Activated CD8-positive, alpha-beta memory T cell treated with anti-CD3 and anti-CD28 coated beads, Interleukin-2, amount 50 U/mL, for 48 hours (primary cell): ENCODE measurements at regions not wholly inside any gene's neighbourhood (a gene's known extent, or its start where the extent isn't known, plus 50 kb on each side); places are given as distances from the start of the nearest gene placed in this dataset.

Experiments used
- DNase-seq: peaks from one replicate; pipeline ENCODE4 v3.0.0-alpha.2; 2020

DNA sequence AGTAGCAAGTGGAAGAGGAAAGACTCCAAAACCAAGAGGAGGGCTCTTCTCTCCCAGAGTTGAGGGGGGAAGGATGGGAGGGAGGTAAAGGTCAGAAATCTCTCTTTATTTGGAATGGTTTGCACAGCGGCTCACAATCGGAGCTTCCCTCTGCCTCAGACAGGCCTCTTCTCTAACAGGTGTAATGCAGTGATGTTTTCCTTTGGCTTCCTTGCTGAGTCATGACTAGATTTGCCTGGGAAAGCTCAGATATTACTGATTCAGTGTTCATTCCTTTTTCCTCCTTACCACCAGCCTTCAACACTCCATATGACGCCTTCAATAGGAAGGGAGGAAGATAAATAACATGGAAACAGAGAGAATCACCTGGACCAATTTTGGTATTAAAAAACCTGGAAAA is 136.6 kb downstream of the RNF152 start:
- no peak for DNase-seq

DNA sequence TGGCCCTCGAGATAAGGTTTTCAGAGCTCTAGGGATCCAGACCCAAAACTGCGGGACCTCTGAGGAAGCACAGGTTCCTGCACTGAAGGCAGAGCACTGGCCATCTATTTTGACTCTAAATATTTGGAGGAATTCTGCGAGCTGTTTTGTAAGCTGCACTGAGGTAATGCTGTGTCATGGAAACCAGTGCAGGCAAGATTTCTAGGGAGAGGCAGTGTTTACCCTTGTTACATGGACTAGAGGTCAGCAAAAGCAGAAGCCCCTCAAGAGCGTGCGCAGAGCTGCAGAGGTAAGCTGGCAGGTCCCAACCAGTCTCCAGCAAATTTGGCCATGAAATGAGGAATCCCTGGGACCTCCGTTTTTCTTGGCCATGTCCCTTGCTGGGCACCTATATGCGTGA is 137.3 kb downstream of the RNF152 start:
- no peak for DNase-seq

DNA sequence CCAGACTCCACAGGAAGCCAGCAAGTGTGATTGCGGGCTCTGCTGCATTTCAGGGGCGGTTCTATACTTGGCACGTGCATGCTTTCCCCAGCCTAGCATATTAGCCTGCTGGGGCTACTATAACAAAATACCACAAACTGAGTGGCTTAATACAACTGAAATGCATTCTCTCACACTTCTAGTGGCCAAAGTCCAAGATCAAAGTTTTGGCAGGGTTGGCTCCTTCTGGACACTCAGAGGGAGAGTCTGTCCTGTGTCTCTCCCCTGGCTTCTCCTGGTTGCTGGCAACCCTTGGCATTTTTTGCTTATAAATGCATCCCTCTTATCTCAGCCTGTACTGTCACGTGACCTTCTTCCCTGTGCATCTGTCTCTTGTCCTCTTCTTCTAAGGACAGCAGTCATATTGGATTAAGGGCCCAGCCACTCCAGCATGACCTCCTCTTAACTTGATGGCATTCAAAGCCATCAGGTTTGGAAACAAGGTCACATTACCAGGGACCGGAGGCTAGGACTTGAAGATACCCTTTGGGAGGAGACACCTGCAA is 138.7 kb downstream of the RNF152 start:
- no peak for DNase-seq

DNA sequence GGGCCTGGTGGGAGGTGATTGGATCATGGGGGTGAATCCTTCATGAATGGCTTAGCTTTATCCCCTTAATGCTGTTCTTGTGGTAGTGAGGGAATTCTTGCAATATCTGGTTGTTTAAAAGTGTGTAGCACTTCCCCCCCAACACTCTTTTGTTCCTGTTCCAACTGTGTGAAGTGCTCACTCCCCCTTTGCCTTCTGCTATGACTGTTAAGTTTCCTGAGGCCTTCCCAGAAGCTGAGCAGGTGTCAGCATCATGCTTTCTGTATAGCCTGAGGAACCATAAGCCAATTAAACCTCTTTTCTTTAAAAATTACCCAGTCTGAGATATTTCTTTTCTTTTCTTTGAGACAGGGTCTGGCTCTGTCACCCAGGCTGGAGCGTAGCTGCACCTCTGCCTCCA is 139.4 kb downstream of the RNF152 start:
- DNase-seq: no peak

DNA sequence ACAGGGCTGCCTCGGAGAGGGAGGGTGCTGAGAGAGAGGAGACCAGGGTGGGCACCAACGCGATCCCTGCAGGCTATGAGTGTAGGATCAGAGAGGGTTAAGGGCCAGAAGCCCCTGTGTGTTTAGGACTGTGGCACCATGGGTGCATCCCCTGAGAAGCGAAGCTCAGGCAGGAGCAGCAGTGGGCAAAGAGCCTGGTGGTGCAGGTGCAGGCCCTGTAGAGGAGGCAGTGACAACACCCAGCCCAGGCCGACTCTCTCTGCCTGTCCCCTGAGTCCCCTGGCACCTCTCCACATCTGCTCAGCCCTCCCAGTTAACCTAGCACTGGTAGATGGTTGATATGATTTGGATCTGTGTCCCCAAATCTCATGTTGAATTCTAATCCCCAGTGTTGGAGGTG is 139.8 kb downstream of the RNF152 start:
- DNase-seq: no peak

DNA sequence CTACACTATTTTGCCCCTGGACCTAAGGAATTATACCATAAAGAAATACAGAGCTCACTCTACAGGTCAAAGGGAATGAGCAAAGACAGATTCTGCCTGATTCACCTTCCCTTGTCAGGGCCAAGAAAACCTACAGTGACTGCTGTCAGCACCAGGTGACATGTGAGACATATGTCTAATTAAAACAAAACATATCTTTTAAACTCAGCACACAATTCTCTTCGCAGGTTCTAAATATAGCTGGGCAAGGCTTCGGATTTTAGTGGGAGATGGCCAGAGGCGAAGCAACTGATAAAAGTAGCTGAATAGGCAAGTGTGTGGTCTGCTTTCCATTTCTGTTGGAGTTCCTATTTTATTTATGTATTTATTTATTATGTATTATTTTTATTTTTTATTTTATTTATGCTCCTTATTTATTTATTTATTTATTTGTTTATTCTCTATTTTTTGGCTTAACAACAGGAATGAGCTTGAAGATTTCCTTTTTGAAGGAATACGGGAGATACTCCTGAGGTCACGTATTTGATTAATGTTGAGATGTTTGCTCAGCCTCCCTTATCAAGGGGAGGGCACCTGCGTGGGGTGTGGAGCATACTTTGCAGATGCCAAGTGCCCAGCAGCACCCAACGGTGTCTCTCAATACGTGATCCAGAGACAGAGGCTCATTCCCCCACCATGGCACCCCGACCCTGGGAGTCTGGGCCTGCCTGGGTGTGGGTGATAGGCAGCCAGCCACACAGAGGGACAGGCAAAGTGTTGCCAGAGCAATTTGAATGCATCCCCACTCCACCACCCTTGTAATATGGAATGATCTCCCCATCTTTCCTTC is 141.8 kb downstream of the RNF152 start:
- no peak for DNase-seq

DNA sequence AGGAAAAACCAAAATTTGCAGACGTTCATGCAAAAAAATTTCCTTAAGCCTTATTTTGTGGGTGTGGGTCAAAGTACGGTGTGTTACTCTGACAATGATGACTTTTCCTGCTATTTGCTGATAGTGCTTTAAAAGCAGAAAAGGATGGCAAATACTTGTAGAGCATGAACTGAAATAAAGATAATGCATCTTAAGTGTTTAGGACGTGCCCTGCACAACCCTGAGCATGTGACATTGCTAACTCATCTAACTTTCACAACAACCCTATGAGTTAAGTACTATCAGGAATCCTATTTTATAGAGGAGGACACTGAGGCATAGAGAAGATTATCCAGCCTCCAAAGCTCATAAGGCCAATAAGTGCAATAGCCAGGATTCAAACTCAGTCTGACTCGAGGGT is 143.3 kb downstream of the RNF152 start:
- DNase-seq: no peak

DNA sequence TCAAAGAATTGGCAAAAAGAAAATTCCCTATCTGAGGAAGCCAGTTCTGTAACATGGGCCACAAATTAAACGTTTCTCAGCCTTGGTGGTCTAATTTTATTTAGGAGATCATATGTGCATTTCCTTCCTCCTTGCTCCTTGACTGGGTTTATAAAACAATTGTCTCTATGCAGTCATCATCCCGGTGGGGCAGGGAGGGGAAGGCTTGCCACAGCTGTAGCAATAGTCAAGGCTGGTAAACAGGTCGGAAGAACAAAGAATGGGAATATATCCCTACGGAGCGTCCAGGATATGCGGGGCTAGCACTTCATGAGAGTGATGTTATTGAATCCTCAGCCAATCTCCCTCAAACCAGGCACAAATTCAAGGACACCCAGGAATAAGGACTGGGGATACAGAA is 143.8 kb downstream of the RNF152 start:
- no peak for DNase-seq

DNA sequence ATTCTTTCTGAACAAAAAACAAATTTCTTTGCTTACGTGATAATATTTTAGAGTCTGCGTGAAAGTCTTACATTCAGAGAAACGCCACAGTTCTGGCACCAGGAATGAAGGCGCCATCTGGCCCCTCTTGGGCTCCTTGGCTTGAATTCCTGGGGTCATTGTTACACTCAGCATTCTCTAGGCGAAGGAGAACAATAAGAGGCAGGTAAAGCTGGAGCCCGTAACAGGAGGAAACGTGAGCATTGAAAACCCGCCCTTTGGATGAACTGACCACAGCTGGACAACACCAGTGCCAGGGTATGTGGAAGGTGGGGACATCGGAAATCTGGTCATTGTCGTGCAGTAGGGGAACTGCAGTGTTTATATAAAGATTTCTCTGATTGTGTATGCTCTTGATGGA is 144.8 kb downstream of the RNF152 start:
- no peak for DNase-seq

DNA sequence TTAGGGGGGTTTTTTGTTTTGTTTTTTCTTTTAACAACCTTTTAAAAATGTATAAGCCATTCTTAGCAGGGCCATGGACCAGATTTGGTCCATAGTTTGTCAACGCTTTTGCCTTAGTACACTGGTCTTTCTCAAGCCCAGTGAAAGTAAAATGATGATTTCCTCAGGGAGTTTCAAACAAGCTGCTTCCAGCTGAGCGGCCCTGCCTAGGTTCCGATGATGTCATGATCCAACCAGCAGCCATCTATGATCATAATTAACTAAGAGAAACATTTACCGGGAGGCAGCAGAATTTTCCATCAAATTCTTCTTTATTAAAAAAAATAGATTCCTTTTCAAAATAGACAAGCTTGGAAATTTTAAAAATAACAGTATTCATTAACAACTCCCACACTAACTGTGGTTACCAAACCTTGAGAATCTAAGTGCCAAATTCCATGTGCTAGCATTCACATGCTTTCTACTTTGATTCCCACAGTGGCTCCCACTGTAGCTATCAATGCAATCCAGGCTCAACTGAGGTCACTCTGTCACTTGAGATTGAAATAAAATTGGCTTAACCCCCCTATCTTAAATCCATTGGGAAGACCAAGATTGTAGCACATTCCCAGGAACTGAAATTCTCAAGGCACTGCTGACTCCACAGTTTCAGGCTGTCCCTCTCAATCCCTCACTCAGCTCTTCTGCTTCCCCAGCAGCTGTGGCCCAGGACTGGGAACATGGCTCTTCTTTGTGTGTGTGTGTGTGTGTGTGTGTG is 148.9 kb downstream of the RNF152 start:
- DNase-seq: no peak

DNA sequence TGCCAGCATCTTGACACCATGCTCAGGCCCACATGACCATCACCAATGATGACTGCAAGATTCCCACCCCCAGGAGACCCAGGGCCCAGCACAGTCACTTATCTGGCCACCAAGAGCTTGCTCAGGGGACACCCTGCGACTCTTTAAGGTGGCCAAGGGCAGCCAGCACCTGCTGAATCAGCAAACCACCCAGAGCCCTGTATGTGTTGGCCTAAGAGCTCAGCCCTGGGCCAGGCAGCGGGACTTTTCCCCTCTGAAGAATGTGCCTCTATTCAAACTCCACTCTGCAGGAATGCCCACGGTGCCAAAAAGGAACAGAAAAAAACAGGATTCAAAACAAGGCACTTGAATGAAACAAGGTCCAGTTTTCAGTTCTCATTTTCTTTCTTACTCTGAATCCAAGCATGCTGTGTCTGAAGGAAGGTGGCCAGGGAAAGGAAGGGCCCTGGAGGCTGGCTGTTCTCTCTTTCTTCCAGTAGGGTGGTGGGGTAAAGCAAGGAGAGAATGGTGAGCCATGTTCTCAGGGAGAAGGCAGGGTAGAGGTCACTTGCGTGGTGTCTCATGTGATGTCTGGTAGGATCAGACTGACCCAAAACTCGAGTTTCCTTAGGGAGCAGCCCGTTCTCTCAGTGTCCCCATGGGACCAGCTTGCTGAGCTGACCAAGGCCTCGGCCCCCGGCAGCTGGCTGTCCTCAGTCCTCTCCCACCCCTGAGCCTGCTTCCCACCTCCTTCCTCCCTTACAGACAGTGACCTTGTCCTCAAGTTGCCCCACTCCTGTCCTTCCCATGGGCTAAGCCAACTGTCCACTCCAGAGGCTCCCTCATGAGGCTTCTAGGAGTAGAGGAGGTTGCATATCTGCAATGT is 150.0 kb downstream of the RNF152 start:
- DNase-seq: no peak

DNA sequence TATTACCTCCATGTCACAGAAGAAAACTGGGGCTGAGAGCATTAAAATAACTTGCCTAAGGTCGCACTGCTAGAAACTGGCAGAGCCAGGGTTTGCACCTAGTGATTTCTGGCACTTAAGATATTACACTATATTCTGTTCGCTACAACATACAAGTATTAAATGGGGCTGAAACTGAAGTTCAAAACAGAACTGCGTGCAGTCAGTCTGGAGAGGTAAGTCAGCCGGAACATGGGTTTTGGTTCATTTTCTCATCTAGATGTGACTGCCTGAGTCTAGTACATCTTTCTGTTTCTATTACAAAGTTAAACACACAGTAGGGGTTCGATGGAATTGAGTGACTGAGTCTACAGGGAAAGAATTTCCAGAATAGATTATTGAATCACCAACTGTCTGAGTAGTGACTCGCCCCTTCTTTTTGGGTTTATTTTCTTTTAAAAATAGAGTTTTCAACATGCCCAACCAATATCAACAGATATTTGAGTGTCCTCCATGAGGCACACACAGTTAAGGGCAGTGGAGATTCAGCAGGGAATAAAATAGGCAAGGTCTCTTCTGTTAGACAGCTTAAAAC is 150.8 kb downstream of the RNF152 start:
- DNase-seq: no peak

DNA sequence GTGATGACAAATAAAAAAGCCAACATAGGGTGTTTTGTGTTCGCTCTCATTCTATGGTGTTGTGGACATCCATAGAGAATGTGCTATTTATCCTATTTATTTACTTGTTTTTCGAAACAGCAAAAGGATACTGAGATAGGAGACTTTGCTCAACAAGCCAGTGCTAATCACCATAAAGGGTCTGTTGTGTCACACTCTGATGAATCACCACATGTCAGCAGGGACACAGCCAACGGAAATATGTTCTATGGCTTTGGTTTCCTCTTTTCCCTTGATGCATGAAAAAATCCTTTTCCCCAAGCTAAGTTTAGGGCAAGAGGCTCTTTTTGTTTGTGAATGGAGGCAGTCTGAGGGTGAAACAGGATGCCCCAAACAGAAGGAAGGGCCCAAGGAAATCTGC is 154.3 kb downstream of the RNF152 start:
- no peak for DNase-seq

DNA sequence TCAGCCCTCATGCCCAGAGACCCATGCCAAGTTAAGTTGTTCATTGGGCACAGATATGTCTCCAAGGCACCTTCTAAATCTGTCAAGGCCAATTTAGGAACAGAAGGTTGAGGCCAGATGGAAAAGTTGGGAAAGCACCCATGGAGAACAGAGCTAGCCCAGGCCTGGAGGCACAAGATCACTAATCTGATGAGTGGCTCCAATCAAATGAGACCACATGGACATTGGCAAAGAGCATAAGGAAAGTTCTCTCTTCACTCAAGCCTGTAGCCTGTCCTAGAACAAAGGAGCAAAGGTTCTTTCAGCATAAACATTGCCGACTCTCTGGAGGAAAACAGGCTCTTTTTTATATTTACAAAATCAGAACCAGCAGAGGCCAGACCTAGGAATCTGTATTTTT is 154.8 kb downstream of the RNF152 start:
- DNase-seq: no peak

DNA sequence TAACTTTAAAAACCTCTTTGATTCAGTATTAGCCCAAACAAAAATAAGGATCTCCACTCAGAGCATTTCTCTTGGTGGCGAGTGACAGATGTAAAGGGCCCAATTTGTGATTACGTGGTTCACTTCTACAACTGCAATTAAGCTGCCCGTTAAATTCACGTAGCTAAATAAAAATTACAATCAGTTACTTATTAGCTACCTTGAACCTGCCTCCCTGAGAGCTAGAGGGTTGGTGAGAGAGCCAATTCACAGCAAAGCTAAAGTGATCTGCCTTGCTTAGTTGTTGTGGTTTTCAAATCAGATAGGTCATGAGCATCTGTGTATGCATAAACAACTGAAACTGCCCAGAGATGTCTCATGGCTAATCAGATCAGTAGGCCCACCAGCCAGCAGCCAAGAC is 156.7 kb downstream of the RNF152 start:
- DNase-seq: no peak

DNA sequence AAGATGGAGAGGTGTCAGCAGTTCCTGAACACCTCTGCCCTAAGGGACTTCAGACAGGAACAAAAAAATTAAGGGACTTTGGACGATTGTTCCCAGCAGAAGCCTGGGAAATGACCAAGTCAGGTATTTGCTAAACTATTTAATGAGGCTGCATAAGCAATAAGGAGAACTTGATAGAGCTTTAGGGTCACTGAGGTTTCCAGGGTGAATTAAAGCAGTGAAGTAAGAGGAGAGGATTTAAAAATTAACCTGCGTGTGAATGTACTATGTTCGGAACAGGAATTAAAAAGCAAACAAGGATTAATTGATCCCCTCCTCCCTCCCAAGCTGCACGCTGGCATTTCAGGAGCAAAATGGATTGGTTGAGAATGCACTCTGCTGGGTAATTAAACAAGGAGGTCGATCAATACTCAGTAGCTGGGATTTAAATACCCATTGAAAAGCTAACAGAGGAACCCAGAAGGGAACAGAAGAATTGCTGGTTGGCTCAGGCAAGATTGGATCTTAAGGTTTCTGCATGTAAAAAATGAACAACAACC is 157.2 kb downstream of the RNF152 start:
- DNase-seq: no peak

DNA sequence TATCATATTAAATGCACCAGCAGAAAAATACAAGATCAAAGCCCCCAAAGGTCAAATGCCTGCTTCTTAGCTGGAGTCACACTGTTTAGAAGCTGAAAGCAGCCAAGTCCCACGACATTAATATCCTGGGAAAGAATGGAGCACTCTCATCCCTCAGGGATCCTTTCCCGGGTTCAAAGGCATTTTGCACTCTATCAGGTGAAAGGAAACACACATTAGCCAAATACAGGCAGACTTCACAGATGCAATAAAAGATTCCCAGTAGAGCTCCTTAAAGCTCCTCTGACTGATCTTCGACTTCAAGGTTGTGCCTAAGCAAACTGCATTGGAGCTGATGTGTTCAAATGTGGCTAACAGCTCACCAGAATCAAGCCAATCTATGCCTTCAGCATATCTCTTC is 158.4 kb downstream of the RNF152 start:
- no peak for DNase-seq

DNA sequence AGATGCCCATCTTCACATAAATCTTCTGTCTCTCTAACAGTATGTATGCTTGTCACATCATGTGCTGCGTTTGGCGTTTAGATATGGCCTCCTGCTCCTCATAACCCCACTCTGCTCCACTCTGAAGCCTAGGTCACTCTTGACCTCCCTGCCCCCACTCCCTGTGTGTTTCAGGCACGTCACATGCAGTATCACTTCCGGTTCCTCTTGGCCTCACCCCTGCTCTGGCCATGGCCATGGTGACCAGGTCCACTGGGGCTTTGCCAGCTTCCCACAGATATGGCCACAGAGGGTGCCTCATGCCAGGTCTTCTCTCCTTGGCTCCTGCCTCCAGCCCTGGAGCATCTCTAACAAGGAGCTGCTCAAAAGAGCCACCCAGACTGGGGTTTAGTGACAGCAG is 160.0 kb downstream of the RNF152 start:
- no peak for DNase-seq

DNA sequence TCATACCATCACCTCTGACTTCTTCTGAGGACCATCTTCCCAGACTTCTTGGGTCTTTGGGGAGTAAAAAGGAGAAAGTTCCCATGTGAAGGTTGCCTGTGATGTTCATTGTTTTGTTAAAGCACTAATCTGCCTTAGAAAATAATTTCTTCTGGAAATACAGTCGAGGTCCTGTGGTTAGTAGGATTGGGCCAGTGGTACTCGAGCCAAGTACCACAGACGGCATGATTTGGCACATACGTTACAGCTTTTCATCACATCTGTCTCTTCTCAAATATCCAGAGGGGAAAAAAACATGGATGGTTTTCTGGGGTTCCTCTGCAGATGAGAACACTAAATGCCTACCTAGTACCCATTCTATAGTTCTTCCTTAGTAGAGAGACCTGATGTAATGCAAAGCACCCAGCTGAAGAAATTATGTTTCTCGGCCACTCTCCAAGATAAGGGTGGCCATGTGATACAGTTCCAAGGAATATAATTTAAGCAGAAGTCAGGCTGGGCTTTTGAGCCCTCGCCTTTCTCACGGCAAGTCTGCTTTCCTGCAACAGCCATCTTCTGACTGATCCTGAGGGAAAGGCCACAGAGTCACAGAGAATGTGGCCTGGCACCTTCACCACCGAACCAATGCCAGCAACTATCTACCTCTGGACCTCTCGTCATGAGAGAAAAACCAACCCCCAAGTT is 161.0 kb downstream of the RNF152 start:
- DNase-seq: no peak

DNA sequence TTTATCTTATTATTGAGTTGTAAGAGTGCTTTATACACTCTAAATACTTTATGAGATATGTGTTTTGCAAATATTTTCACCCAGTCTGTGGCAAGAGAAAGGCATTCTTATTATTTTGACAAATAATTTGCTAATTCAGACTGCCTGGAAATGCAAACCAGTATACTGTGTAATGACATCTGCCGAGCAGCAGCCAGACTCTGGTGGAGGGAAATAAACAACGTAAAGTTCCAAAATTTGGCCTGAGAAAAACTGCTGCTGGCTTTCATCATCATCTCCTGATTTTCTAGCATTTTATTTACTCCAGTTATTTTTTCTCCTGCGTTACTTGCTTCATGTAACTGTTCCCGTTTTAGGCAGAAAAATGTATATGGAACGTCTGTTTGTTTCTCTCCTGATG is 161.6 kb downstream of the RNF152 start:
- no peak for DNase-seq

DNA sequence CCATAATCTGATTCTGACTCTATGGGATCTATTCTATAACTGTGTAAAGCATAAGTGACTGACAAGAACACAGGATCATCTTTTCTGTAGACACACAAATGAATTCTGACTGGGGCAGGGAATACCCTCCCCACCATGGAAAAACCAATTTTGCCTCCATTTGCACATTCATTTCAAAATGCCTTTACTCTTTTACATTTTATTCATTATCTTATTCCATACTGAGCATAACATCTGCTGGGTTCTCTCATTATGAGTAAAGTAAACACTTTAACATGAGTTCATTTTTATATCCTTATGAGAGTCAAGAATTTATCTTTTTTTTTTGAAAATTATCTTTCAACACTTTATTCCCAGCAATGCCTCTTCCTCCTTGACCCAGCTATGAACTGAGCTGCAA is 163.5 kb downstream of the RNF152 start:
- no peak for DNase-seq
